ENCODE measurements at regions not wholly inside any gene's neighbourhood (a gene's known extent, or its start where the extent isn't known, plus 50 kb on each side); places are given as distances from the start of the nearest gene placed in this dataset.

DNA sequence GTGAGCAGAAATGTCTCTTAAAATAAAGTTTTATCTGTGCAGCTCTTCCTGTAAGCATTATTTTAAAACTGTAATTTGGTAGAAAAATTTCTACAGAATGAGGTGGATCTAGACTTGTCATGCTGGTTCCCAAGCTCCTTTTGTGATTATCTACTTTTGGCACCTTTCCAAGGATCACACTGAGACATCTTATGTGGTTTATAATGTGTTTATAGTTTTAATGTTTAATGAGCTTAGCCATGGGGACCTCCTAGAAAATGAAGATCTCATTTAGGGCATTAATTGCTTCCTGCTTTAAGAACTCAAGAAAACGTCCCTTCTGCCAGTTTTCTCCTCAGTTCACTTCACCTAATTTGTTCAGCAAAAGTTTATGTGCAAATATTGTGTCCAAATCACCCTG, 468.4 kb downstream of the SUCLG1 start:
- TF ChIP-seq, protein P1, sequence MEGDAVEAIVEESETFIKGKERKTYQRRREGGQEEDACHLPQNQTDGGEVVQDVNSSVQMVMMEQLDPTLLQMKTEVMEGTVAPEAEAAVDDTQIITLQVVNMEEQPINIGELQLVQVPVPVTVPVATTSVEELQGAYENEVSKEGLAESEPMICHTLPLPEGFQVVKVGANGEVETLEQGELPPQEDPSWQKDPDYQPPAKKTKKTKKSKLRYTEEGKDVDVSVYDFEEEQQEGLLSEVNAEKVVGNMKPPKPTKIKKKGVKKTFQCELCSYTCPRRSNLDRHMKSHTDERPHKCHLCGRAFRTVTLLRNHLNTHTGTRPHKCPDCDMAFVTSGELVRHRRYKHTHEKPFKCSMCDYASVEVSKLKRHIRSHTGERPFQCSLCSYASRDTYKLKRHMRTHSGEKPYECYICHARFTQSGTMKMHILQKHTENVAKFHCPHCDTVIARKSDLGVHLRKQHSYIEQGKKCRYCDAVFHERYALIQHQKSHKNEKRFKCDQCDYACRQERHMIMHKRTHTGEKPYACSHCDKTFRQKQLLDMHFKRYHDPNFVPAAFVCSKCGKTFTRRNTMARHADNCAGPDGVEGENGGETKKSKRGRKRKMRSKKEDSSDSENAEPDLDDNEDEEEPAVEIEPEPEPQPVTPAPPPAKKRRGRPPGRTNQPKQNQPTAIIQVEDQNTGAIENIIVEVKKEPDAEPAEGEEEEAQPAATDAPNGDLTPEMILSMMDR (IDR thresholded peaks at IDR 0.05), result no peak
- TF ChIP-seq ZFX (IDR thresholded peaks at IDR 0.05; ENCODE audit: borderline replicate concordance), result no peak

Measured in 22Rv1 (cell line).